HFF-Myc (cell line): ENCODE measurements at regions not wholly inside any gene's neighbourhood (a gene's known extent, or its start where the extent isn't known, plus 50 kb on each side); places are given as distances from the start of the nearest gene placed in this dataset.

Experiments
- DNase-seq: peaks from one replicate; pipeline ENCODE4 v3.0.0-alpha.2; 2011; ENCODE audit warnings: low read depth; ENCODE audit errors: extremely low read depth
- H3K4me3 ChIP-seq: replicated peaks from 2 replicates; pipeline ENCODE4 v1.5.1; 2011; ENCODE audit warnings: low read depth, mild to moderate bottlenecking, control low read depth, low read length
- TF ChIP-seq, protein P1 (sequence below): IDR thresholded peaks from 2 replicates; pipeline ENCODE4 v1.5.1; 2012; ENCODE audit warnings: mild to moderate bottlenecking, low read depth, low read length, control low read depth; ENCODE audit errors: missing control alignments

DNA sequence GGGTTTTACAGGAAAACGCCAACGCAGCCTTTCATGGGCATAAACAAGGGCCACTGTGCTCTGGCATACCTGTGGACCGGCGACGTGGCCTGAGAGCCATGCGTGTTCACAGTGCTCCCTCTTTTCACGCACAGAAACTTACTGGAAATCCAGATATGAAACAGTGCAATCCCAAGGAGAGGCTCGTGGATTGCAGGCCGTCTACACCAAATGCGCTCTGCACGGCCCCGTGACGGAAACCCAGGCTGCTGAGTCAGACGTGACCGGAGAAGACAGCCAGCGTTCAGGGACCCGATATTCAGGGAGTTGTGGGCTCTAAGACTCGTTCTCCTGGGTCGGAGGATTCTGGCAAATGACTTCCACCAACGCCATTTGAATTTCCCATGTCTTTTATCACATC is 129.2 kb downstream of the FOXL1 start:
- TF ChIP-seq, protein P1, sequence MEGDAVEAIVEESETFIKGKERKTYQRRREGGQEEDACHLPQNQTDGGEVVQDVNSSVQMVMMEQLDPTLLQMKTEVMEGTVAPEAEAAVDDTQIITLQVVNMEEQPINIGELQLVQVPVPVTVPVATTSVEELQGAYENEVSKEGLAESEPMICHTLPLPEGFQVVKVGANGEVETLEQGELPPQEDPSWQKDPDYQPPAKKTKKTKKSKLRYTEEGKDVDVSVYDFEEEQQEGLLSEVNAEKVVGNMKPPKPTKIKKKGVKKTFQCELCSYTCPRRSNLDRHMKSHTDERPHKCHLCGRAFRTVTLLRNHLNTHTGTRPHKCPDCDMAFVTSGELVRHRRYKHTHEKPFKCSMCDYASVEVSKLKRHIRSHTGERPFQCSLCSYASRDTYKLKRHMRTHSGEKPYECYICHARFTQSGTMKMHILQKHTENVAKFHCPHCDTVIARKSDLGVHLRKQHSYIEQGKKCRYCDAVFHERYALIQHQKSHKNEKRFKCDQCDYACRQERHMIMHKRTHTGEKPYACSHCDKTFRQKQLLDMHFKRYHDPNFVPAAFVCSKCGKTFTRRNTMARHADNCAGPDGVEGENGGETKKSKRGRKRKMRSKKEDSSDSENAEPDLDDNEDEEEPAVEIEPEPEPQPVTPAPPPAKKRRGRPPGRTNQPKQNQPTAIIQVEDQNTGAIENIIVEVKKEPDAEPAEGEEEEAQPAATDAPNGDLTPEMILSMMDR: no peak
- no peak overlapping the region for H3K4me3 ChIP-seq
- DNase-seq: no peak

DNA sequence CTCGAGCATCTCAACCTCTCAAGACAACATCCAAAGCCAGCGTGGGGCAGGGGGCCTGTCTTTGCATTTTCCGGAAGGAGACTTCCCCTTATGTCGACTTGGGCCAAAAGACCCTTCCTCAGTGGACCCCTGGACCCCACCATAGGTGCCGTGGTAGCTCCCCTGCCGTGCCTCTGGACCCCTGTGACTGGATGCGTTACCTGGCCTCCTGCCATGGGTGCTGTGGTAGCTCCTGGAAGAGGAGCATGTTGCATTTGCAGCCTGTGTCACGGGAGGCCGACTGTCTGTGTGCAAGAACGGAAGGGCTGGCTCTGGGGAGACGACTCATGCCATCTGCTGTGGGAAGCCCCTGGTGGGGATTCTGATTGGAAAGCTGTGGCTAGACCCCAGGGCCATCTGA is 130.1 kb downstream of the FOXL1 start:
- TF ChIP-seq, protein P1: no peak
- no peak overlapping the region for H3K4me3 ChIP-seq
- no peak for DNase-seq

DNA sequence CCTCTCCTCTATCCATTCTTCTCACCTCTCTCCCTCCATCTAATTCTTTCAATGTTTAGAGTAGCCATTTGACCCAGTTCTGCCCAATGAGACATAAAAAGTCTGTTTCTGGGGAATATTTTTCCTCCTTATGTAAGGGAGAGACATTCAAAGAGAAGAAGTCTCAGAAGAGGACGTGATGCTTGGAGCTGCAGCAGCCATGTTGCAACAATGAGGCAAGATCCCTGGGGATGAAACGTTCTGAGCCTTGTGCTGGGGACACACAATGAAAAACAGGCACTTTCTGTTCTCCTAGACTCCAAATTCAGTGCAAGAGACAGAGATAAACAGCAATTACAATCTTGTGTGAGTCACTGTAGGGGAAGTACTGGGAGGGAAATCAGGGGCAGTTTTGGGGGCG is 130.8 kb downstream of the FOXL1 start:
- TF ChIP-seq, protein P1: no peak
- DNase-seq: no peak
- no peak overlapping the region for H3K4me3 ChIP-seq

DNA sequence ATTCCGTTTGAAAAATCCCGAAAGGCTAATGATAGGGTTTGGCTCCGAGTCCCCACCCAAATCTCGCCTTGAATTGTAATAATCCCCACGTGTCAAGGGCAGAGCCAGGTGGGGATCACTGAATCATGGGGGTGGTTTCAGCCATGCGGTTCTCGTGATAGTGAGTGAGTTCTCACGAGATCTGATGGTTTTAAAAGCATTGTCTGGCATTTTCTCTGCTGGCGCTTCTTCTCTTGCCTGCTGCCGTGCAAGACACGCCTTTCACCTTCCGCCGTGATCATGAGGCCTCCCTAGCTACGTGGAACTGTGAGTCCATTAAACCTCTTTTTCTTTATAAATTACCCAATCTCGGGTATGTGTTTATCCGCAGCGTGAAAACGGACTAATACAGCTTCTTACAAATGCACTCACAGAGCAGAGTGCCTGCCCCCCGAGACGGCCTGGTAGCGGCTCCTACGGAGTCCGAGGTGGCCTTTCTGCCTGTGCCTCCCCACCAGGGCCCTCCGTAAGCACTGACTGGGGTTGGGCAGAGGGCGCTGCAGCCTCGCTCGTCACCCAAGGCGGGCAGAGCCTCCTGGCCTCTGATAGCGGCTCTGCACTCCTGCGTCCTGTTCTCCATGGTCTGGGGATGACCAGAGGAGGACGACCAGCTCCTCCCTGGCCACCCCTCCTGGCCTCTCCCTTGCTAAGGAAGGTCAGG is 131.7 kb downstream of the FOXL1 start:
- DNase-seq: no peak
- H3K4me3 ChIP-seq: no peak overlapping the region
- TF ChIP-seq, protein P1: no peak

GRCh38 chr16:86710602-86710950 is 132.2 kb downstream of the FOXL1 start:
- H3K4me3 ChIP-seq: no peak overlapping the region
- no peak for DNase-seq
- TF ChIP-seq, protein P1: no peak

DNA sequence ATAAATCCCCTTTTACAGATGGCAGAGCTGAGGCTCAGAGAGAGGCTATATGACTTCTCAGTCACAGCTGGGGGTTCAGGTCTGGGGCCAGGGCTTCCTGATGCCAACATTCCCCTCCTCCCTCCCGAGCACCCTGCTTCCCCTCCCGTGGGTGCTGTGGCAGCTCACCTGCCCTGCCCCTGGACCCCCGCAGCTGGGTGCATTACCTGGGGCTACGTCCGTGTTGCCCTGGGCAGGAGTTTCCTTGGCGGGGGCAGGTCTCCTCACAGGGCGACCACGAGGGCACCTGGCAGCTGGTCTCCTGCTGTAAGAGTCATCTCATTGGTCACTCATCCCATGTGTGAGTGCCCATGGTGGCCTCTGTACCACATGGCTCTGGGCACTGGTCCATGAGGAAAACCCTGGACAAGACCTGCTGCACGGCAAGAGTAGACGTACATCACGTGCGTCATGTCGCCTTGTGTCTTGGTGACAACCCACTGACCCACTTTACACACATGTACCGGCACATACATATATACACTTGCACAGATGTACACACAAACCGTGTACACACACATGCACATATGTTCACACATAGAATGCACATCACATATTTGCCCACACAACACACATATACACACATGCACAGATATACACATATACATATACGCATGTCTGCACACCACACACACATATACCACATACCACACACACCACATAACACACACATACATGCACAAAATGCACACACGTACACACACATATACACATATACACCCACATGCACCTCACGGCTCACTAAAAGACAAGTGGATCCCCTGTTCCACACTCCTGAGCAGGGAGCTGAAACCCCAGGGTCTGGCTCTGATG is 134.0 kb downstream of the FOXL1 start:
- TF ChIP-seq, protein P1: no peak
- H3K4me3 ChIP-seq: no peak overlapping the region
- no peak for DNase-seq
